Epithelial cell of proximal tubule (primary cell): ENCODE measurements at regions not wholly inside any gene's neighbourhood (a gene's known extent, or its start where the extent isn't known, plus 50 kb on each side); places are given as distances from the start of the nearest gene placed in this dataset.

Source experiments
- DNase-seq: peaks from one replicate; pipeline ENCODE4 v3.0.0-alpha.2; 2011; ENCODE audit warnings: low read depth
- H3K4me3 ChIP-seq: 2 replicates; pipeline ENCODE4 v1.5.1; 2011; ENCODE audit warnings: low read depth, mild to moderate bottlenecking, low read length
- CTCF ChIP-seq: conservative IDR thresholded peaks from 2 replicates; pipeline ENCODE4 v1.5.1; 2012; ENCODE audit warnings: low read depth, mild to moderate bottlenecking, low read length

- TF ChIP-seq CTCF: no peak
- no peak overlapping the region for H3K4me3 ChIP-seq
- DNase-seq: no peak
Measured at GRCh38 chr6:103456652-103457051, 1403.1 kb downstream of the HACE1 start.

GRCh38 chr6:103455275-103455674 is 1404.4 kb downstream of the HACE1 start:
- TF ChIP-seq CTCF: no peak
- no peak overlapping the region for H3K4me3 ChIP-seq
- DNase-seq: no peak

- no peak for TF ChIP-seq CTCF
- no peak overlapping the region for H3K4me3 ChIP-seq
- DNase-seq: no peak
Measured at GRCh38 chr6:103409475-103409874, 1450.2 kb downstream of the HACE1 start.

GRCh38 chr6:103405321-103405720 is 1454.4 kb downstream of the HACE1 start:
- no peak for TF ChIP-seq CTCF
- DNase-seq: no peak
- H3K4me3 ChIP-seq: no peak overlapping the region

- no peak for TF ChIP-seq CTCF
- no peak overlapping the region for H3K4me3 ChIP-seq
- DNase-seq: no peak
Measured at GRCh38 chr6:103404799-103405198, 1454.9 kb downstream of the HACE1 start.

GRCh38 chr6:103396768-103397167 is 1463.0 kb downstream of the HACE1 start:
- no peak overlapping the region for H3K4me3 ChIP-seq
- TF ChIP-seq CTCF: no peak
- no peak for DNase-seq

GRCh38 chr6:103379272-103379671 is 1480.4 kb downstream of the HACE1 start:
- H3K4me3 ChIP-seq: no peak overlapping the region
- no peak for DNase-seq
- no peak for TF ChIP-seq CTCF
